NCI-H2227 treated with DMSO at 0.1 percent for 48 hours (cell line): ENCODE measurements at regions not wholly inside any gene's neighbourhood (a gene's known extent, or its start where the extent isn't known, plus 50 kb on each side); places are given as distances from the start of the nearest gene placed in this dataset.

Experiments used
- DNase-seq: peaks from one replicate; lab custom pipeline; 2025; lab: John Stamatoyannopoulos, UW

- DNase-seq = no peak
Measured at GRCh38 chr12:85509081-85509856, 229.2 kb downstream of the ALX1 start.

GRCh38 chr12:85509857-85510256 is 229.8 kb downstream of the ALX1 start:
- no peak for DNase-seq

GRCh38 chr12:85516039-85516438 is 236.0 kb downstream of the ALX1 start:
- DNase-seq = no peak

GRCh38 chr12:85516667-85517325 is 236.8 kb downstream of the ALX1 start:
- no peak for DNase-seq

DNA sequence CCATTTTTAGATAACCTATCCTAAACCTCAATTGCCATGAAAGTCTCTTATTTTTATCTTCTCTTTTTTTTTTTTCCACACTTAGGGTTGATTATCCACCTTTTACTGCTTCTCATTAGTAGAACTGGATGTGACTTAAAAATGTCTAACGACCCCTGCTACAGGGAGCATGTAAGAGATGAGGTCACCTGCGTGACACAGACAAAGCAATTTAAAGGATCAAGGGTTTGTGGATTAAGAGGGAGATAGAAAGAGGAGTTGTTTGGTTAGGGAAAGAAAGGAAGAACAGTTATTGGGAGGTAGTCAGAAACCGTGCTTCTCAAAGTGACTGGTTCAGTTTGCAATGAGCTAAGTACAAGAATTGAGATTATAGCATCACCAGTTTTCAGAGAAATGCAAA is 239.1 kb downstream of the ALX1 start:
- no peak for DNase-seq

- DNase-seq = no peak
Measured at GRCh38 chr12:85523197-85523596, 243.2 kb downstream of the ALX1 start.

GRCh38 chr12:85527192-85527591 is 247.2 kb downstream of the ALX1 start:
- no peak for DNase-seq

DNA sequence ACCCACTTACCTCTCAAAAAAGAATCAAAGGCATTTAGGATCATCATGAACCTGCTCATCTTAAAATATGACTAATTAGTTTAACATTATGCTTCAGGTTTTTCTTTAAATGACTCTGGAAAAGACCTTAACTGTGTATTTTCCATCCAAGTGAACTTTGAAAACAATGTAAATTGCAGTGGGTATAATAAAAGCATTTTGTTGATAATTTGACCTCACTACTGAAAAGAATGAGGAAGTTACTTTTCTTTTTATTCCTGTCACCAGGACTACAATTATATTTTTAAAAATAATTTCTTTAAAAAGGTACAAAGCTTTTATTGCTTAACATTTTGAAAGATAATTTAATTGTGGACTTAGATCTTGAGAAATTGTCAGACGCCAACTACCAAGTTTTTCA is 249.9 kb downstream of the ALX1 start:
- DNase-seq = no peak

DNA sequence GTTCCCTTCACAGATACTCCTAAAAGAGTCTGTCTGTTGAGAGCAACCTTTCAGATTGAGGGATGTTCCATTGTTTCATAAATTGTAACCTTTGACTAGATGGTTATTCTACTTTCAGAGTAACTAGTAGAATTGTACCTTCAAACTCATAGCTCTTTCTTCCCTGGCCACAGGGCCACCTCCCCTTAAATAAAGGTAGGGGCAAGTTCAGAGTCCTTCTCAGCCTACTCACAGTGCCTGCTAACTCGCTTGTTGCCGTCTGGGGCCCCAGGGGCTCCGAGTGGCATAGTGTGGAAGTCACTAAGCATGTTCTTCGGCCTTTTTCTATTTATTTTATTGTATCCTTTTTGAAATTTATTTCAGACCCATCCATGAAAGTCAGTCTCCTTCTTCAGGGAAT is 250.4 kb downstream of the ALX1 start:
- DNase-seq = peak; percentile 76

- no peak for DNase-seq
Measured at GRCh38 chr12:85531341-85531740, 251.3 kb downstream of the ALX1 start.

GRCh38 chr12:85549640-85550039 is 269.6 kb downstream of the ALX1 start:
- no peak for DNase-seq

- DNase-seq = no peak
Measured at GRCh38 chr12:85550924-85551323, 270.9 kb downstream of the ALX1 start.

DNA sequence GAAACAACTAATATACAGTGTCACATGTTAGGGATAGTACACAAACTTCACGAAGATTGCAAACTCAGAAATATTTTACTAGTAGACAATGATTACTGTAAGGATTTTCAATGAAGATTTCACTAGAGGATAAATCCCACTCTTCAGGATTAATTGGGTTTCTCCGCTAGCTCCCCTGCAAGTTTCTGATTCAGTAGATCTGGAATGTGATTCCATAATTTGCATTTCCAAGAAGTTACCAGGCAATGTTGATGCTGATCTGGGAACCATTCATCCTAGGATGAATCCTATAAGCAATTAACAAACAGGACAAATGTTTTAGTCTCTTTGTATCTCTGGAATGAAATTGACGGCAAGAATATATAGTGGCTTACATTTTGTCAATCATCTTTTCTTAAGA is 272.4 kb downstream of the ALX1 start:
- DNase-seq = no peak

DNA sequence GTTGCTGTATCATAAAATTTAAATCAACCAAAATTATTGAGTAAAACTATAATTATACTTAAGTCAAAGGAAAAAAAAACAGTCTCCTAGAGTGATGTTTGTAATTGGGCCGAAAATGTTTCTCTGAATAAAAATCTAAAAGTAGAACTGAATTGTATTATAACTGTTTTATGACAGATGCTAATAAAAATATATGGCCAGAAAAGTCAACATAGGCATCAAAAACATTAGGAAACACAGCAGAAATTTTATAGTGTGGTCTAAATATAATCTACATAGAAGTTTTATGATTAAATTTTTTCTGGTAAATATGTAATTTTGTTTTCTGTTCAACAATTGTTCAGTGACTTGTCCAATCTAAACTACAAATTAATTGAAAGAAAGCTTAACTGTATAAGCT is 277.8 kb downstream of the ALX1 start:
- no peak for DNase-seq

DNA sequence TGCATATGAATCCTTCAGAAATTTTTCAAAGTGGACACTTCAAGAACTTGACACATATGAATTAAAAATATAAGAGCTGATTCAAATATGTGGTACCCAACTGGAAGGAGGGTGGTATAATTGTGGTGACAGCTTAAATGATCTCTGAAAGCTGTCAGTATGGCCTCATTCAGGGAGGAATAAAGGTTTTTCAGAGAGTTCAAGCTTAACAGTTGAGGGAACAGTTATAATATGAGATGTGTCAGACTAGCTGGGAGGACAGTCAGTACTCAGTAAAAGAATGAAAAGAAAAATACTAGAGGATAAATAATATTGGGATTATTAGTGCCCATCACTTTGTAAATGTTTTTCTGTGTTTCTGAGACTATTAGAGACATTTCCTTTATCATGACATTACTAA is 277.5 kb downstream of the RASSF9 start:
- no peak for DNase-seq

DNA sequence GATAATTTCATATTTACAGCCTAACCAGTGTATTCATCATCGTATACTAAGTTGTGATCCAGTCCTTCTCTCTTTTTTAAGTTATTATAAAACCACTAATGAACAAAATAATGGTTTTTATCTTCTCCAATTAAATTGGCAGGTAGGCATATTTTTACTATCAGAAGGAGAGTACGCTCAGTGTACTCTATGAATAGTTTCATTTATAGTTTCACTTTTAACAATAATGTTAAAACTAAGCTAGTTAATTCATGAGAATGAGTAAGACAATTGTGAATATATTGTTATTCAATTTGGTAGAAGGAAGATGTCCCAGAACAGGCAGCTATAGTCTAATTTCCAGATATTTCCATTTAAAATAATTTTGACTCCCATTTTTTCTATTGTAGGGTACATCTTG is 277.1 kb downstream of the RASSF9 start:
- DNase-seq = no peak

DNA sequence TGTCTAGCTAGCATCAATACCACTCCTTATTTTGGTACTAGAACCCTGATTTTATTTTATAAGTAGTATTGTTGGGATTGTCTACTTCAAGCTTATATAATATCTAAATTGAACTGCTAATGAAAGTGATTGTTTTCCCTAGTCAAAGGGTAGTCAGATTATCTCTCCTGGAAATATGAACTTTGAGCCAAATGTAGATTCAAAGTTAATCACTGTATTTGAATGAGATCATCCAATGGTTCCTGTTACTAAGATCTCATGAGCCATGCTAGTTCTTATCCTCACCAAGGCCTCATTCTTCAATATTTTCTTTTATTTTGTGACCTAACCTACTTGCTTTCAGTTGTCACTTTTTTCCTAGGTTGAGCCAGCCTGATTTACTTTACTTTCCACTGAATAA is 276.7 kb downstream of the RASSF9 start:
- no peak for DNase-seq

DNA sequence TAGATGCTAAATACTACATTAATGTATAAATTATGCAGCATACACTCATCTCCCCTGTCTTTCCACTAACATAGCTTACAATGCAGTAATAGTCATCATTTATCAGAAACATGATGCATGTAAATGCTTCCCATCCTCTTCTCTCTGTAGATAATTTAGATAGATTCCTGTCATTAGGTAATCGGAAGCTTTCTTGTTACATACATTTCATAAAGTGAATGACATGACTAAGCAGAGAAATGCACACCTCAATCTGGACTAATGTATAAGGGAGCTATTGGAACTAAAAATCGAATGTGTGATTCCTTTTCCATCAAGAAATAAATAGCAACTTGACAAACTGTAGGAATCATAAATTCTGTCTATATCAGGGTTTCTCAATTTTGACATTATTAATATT is 273.4 kb downstream of the RASSF9 start:
- no peak for DNase-seq

- no peak for DNase-seq
Measured at GRCh38 chr12:85564786-85565185, 271.4 kb downstream of the RASSF9 start.

GRCh38 chr12:85568395-85569103 is 267.7 kb downstream of the RASSF9 start:
- DNase-seq = no peak

DNA sequence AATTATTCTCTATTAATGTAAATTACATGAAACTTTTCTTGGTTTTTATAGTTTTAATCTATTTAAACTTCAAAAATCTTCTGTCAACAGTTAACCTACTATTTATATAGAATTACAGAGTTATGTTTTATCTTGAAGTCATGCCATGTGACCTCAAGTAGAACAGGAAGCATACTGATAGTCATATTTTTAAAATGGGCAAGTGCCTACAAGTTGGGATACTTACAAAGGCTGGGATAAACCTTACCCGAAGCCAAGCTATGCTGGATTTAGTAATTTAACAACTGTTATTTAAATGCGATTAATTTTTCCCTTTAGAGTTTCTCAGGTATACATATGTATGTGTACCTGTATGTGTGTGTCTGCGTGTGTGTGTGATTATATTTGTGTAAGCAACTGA is 266.9 kb downstream of the RASSF9 start:
- DNase-seq = no peak

GRCh38 chr12:85572956-85573355 is 263.3 kb downstream of the RASSF9 start:
- DNase-seq = no peak

DNA sequence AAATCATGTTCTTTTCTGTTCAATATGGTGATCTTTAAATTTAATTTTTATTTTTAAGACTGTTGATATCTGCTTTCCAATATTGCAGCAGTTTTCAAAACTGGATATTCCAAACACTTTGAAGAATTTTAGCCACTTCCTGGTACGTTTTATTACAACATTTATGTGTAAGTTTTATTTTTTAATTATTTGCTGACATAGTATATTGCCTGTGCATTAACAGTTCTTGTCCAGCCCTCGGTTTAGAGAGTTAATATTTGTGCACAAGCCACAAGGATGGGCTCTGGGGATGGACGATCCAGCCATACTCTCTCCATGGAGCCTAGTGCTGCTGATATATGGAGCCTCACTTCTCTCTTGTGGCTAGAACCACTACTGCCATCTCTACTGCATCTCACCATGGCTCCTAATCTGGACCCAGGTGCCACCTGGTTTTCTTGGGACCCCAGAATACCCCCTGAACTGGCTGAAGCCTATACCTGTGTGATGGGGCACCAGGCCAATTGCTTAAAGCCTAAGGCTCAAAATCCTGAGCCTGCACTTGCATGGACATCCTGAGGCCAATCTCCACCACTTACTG is 262.5 kb downstream of the RASSF9 start:
- no peak for DNase-seq
